K562 (cell line): ENCODE measurements at regions not wholly inside any gene's neighbourhood (a gene's known extent, or its start where the extent isn't known, plus 50 kb on each side); places are given as distances from the start of the nearest gene placed in this dataset.
A peak's percentile ranks its signal among the peaks of the same experiment; 100 is the strongest.

Experiments used
- ATAC-seq: fragments of 200-7000 bp; cut with Tn5 transposase; 3 replicates; pipeline ENCODE4 v1.9.1; 2020; ENCODE audit warnings: moderate library complexity
- BruUV-seq: library from RNA; stranded (reverse); fragments of 400-500 nt; replicated peaks from 2 replicates; lab custom pipeline; 2021; lab: Mats Ljungman, UMichigan
- CTCF ChIA-PET: fragments of 300-600 bp; formaldehyde crosslinking; extraction: SDS; loops from one replicate; lab custom pipeline; 2021; ENCODE audit warnings: low intra/inter-chr PET ratio; lab: Yijun Ruan, JAX
- POLR2A ChIA-PET: fragments of 300-600, 350-650 bp; sonication (Branson Sonifier 250); formaldehyde crosslinking; extraction: SDS; loops from one replicate; lab custom pipeline; 2021; ENCODE audit warnings: antibody characterized with exemption, inconsistent platforms; lab: Yijun Ruan, JAX
- DNase-seq, 4 experiments: peaks; one replicate each; pipeline versions ENCODE4 v3.0.0 to v3.0.0-alpha.2; 2011 to 2018; ENCODE audit warnings: low spot score in 3 of 4, mixed read lengths in 3 of 4; ENCODE audit errors: extremely low read depth in 1 of 4
- FAIRE-seq: peaks from 2 replicates; lab custom pipeline; 2011; peaks lifted over from hg19 to GRCh38; lab: Jason Lieb, UNC
- H2AFZ ChIP-seq: 2 replicates; pipeline ENCODE4 v1.6.0; 2011; ENCODE audit warnings: low read depth, low read length, control low read depth, inconsistent platforms
- H3K27ac ChIP-seq: fragments of 200-600 bp; 3 replicates; pipeline ENCODE4 v1.8.0; 2011; ENCODE audit warnings: low read depth, mild to moderate bottlenecking, control low read depth, inconsistent platforms, low read length, moderate library complexity, mixed read lengths; ENCODE audit errors: extremely low read depth
- H3K27me3 ChIP-seq, 2 experiments: fragments of 300-600 bp in 1 of 2; 2 replicates in 1 of 2; 3 replicates in 1 of 2; pipeline versions ENCODE4 v1.6.0 to v1.8.0; 2011; ENCODE audit warnings: inconsistent platforms in 2 of 2, low read length in 2 of 2, mild to moderate bottlenecking in 1 of 2, mixed read lengths in 1 of 2, moderate library complexity in 1 of 2; ENCODE audit not compliant: control insufficient read depth in 2 of 2, insufficient read depth in 2 of 2
- H3K36me3 ChIP-seq: fragments of 300-600 bp; 3 replicates; pipeline ENCODE4 v1.8.0; 2011; ENCODE audit warnings: mild to moderate bottlenecking, low read length, inconsistent platforms; ENCODE audit not compliant: control insufficient read depth, insufficient read depth
- H3K4me1 ChIP-seq, 2 experiments: fragments of 200-600 bp in 1 of 2; replicated peaks in 1 of 2; 2 replicates in 1 of 2; 3 replicates in 1 of 2; pipeline versions ENCODE4 v1.5.1 to v1.8.0; 2011; ENCODE audit warnings: inconsistent platforms in 2 of 2, low read length in 2 of 2, mild to moderate bottlenecking in 1 of 2, mixed read lengths in 1 of 2, moderate library complexity in 1 of 2; ENCODE audit not compliant: control insufficient read depth in 2 of 2, insufficient read depth in 2 of 2
- H3K4me2 ChIP-seq: 2 replicates; pipeline ENCODE4 v1.6.1; 2011; ENCODE audit warnings: low read length, control low read depth, inconsistent platforms, mixed read lengths; ENCODE audit not compliant: insufficient read depth
- H3K4me3 ChIP-seq: fragments of 200-600 bp; sonication (generic), shearing (Covaris generic); 2 replicates; pipeline ENCODE4 v1.5.1; 2016; ENCODE audit warnings: control low read depth, inconsistent platforms
- H3K79me2 ChIP-seq: fragments of 200-600 bp; 3 replicates; pipeline ENCODE4 v1.8.0; 2011; ENCODE audit warnings: low read length, inconsistent platforms; ENCODE audit not compliant: control insufficient read depth, insufficient read depth
- H3K9ac ChIP-seq, 2 experiments: 2 replicates each; pipeline versions ENCODE4 v1.6.0 to v1.6.1; 2011; ENCODE audit warnings: low read depth in 2 of 2, low read length in 2 of 2, control low read depth in 1 of 2, inconsistent platforms in 1 of 2, mild to moderate bottlenecking in 1 of 2, mixed read lengths in 1 of 2; ENCODE audit not compliant: insufficient read depth in 1 of 2
- H3K9me1 ChIP-seq: one replicate; pipeline ENCODE4 v1.6.0; 2011; ENCODE audit warnings: inconsistent platforms, mild to moderate bottlenecking, low read length, moderate library complexity; ENCODE audit not compliant: control insufficient read depth, insufficient read depth
- H3K9me3 ChIP-seq: replicated peaks from 2 replicates; pipeline ENCODE4 v1.5.1; 2011; ENCODE audit warnings: low read depth, low read length, inconsistent platforms; ENCODE audit not compliant: control insufficient read depth, insufficient read depth
- H4K20me1 ChIP-seq: replicated peaks from 2 replicates; pipeline ENCODE4 v1.6.1; 2011; ENCODE audit warnings: low read length, inconsistent platforms, mixed read lengths; ENCODE audit not compliant: control insufficient read depth, insufficient read depth
- CTCF ChIP-seq, 3 experiments: IDR thresholded peaks in 2 of 3; conservative IDR thresholded peaks in 1 of 3; 2 replicates each; pipeline ENCODE4 v1.5.1; 2011 to 2012; ENCODE audit warnings: low read length in 3 of 3, mild to moderate bottlenecking in 3 of 3, control low read depth in 2 of 3, improper control_type of control experiment in 1 of 3, inconsistent platforms in 1 of 3, low read depth in 1 of 3, mixed read lengths in 1 of 3, moderate library complexity in 1 of 3; ENCODE audit not compliant: insufficient read depth in 2 of 3
- HDAC8 ChIP-seq: fragments of 450-650 bp; IDR thresholded peaks from 2 replicates; pipeline ENCODE4 v1.6.1; 2016; ENCODE audit warnings: mild to moderate bottlenecking, missing genetic modification characterization, moderate library complexity, missing compliant biosample characterization
- HDGF ChIP-seq: fragments of 450-650 bp; IDR thresholded peaks from 2 replicates; pipeline ENCODE4 v1.6.1; 2016
- HINFP ChIP-seq: fragments of 450-650 bp; conservative IDR thresholded peaks from 2 replicates; pipeline ENCODE4 v1.6.1; 2016; ENCODE audit warnings: missing genetic modification characterization, low read depth, mild to moderate bottlenecking, control low read depth, missing compliant biosample characterization
- MAFF ChIP-seq: IDR thresholded peaks from 2 replicates; pipeline ENCODE4 v1.6.1; 2012; ENCODE audit warnings: low read length, improper control_type of control experiment
- RBM14 ChIP-seq: fragments of 200-400 bp; formaldehyde crosslinking; IDR thresholded peaks from 2 replicates; pipeline ENCODE4 v1.6.1; 2018; ENCODE audit warnings: low read depth, mild to moderate bottlenecking, low read length, moderate library complexity, borderline replicate concordance; ENCODE audit not compliant: insufficient read depth
- SP2 ChIP-seq: IDR thresholded peaks from 2 replicates; pipeline ENCODE4 v1.6.1; 2011; ENCODE audit warnings: mild to moderate bottlenecking, low read depth, low read length, moderate library complexity; ENCODE audit not compliant: poor library complexity, severe bottlenecking; ENCODE audit errors: extremely low read depth
- ZFP1 ChIP-seq: fragments of 450-650 bp; formaldehyde crosslinking; IDR thresholded peaks from 2 replicates; pipeline ENCODE4 v1.4.0; 2020; ENCODE audit warnings: mild to moderate bottlenecking, mixed read lengths
- in situ Hi-C: fragments of 300-500 bp; cut with MboI; formaldehyde crosslinking; loops from 4 replicates; pipeline ENCODE4 v1.15.0; 2018; ENCODE audit warnings: inconsistent platforms, mixed read lengths
- intact Hi-C: fragments of 100-400 bp; cut with micrococcal nuclease; formaldehyde crosslinking; loops from 2 replicates; pipeline ENCODE4 v1.14.2; 2022

DNA sequence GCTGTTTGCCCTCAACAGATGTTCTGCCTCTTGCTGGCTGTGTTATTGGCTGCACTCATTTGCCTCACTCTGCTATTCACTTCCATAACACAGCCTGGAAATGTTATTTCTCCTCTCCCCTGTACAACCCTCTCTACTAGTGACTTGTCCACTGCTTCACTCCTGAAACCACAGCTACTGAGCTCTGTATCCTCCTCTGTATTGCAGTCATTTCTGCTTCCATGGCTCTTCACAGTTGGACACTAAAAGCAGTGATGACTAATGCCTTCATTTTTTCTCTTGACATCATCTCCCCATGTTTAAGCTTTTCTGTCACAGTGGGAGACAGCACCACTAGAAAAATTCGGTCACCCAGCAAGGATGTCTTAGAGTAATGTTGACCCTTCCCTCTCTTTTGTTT, 123.0 kb upstream of the PPP1R2C start (continued):
- TF ChIP-seq SP2, result no peak
- TF ChIP-seq HINFP (tag), result no peak
- no peak for TF ChIP-seq ZFP1
- TF ChIP-seq CTCF (IDR thresholded peaks at IDR 0.05 in 2 of 3, conservative IDR thresholded peaks at IDR 0.05 in 1 of 3; ENCODE audit: insufficient read depth in 2 of 3, low read depth in 1 of 3, low read length in 3 of 3), result no peak
- TF ChIP-seq HDAC8, result no peak

GRCh38 chrX:42902513-42902912, 124.5 kb upstream of the PPP1R2C start:
- in situ Hi-C loops, result no loop called here
- no peak overlapping the region for H3K4me3 ChIP-seq
- BruUV-seq, result no TSS peak
- no peaks in the 10 kb centered on the region for H3K9me1 ChIP-seq
- DNase-seq (no peak), ATAC-seq (no peak), FAIRE-seq (no peak)
- H3K27me3 ChIP-seq, result no peaks in the 10 kb centered on the region
- H3K4me1 ChIP-seq, result no peaks in the 10 kb centered on the region
- no peak overlapping the region for H2AFZ ChIP-seq
- TF ChIP-seq RBM14 (no peak), MAFF (peak; percentile 12; the same call in 1 of the 2 replicates), HDGF (no peak)
- H3K4me2 ChIP-seq, result no peak overlapping the region
- H3K79me2 ChIP-seq, result no peaks in the 10 kb centered on the region
- intact Hi-C loops, result no loop called here
- H3K27ac ChIP-seq, result no peak overlapping the region
- ChIA-PET CTCF (no interaction called here), POLR2A (interaction anchor here (0.7 kb wide), 1 partner anchor 460 kb away, joined by 3 read pairs; no protein-coding TSS in a partner anchor)
- no peaks in the 10 kb centered on the region for H3K9me3 ChIP-seq
- H4K20me1 ChIP-seq, result no peaks in the 10 kb centered on the region
- H3K36me3 ChIP-seq, result no peaks in the 10 kb centered on the region
- H3K9ac ChIP-seq, result no peak overlapping the region
